Liver (tissue), 8 donors: ENCODE measurements at regions not wholly inside any gene's neighbourhood (a gene's known extent, or its start where the extent isn't known, plus 50 kb on each side); places are given as distances from the start of the nearest gene placed in this dataset.

ENCODE experiments used
- DNase-seq: peaks from one replicate; pipeline ENCODE4 v3.0.0-alpha.2; 2017; ENCODE audit warnings: low spot score
- H3K27ac ChIP-seq, 2 donors: one replicate each; pipeline ENCODE4 v1.7.0; 2013; ENCODE audit warnings: inconsistent platforms in 2 of 2, low read length in 2 of 2, control low read depth in 1 of 2, low read depth in 1 of 2, mild to moderate bottlenecking in 1 of 2
- H3K27me3 ChIP-seq, 4 donors: one replicate each; pipeline versions ENCODE4 v1.6.1 to v1.7.0; 2013; ENCODE audit warnings: low read length in 3 of 4, inconsistent platforms in 1 of 4, mild to moderate bottlenecking in 1 of 4, moderate library complexity in 1 of 4; ENCODE audit not compliant: control insufficient read depth in 4 of 4, insufficient read depth in 4 of 4
- H3K36me3 ChIP-seq, 4 donors: one replicate each; pipeline versions ENCODE4 v1.6.1 to v1.7.0; 2013; ENCODE audit warnings: low read length in 3 of 4, mild to moderate bottlenecking in 3 of 4, low read depth in 1 of 4, moderate library complexity in 1 of 4; ENCODE audit not compliant: control insufficient read depth in 4 of 4, insufficient read depth in 3 of 4
- H3K4me1 ChIP-seq, 4 donors: one replicate each; pipeline versions ENCODE4 v1.6.1 to v1.7.0; 2013; ENCODE audit warnings: low read length in 3 of 4, mild to moderate bottlenecking in 3 of 4, moderate library complexity in 1 of 4; ENCODE audit not compliant: control insufficient read depth in 4 of 4, insufficient read depth in 4 of 4
- H3K4me3 ChIP-seq, 3 donors: one replicate each; pipeline versions ENCODE4 v1.6.1 to v1.7.0; 2013; ENCODE audit warnings: low read length in 3 of 3, control low read depth in 1 of 3, low read depth in 1 of 3, mild to moderate bottlenecking in 1 of 3
- H3K9ac ChIP-seq, 2 donors: one replicate each; pipeline ENCODE4 v1.7.0; 2013; ENCODE audit warnings: low read length in 2 of 2, mild to moderate bottlenecking in 2 of 2, moderate library complexity in 2 of 2, control low read depth in 1 of 2, low read depth in 1 of 2
- H3K9me3 ChIP-seq, 4 donors: one replicate each; pipeline versions ENCODE4 v1.6.1 to v1.7.0; 2013; ENCODE audit warnings: low read length in 3 of 4; ENCODE audit not compliant: control insufficient read depth in 4 of 4
- ATF3 ChIP-seq: IDR thresholded peaks from 2 replicates; pipeline ENCODE4 v1.6.1; 2016; ENCODE audit warnings: antibody characterized with exemption
- CTCF ChIP-seq: fragments of 150-350 bp; IDR thresholded peaks from 2 replicates; pipeline ENCODE4 v1.5.1; 2017; ENCODE audit warnings: improper control_type of control experiment, low read depth, low read length; ENCODE audit not compliant: missing input control
- EGR1 ChIP-seq, 2 donors: IDR thresholded peaks; 2 replicates each; pipeline ENCODE4 v1.6.1; 2016 to 2018; ENCODE audit warnings: antibody characterized with exemption in 2 of 2, low read depth in 2 of 2
- FOXA1 ChIP-seq: IDR thresholded peaks from 2 replicates; pipeline ENCODE4 v1.6.1; 2016; ENCODE audit warnings: antibody characterized with exemption
- FOXA2 ChIP-seq: IDR thresholded peaks from 2 replicates; pipeline ENCODE4 v1.6.1; 2016; ENCODE audit warnings: antibody characterized with exemption
- GABPA ChIP-seq, 2 donors: IDR thresholded peaks in 1 of 2; conservative IDR thresholded peaks in 1 of 2; 2 replicates each; pipeline ENCODE4 v1.6.1; 2016; ENCODE audit warnings: antibody characterized with exemption in 2 of 2, mild to moderate bottlenecking in 1 of 2, moderate library complexity in 1 of 2
- HNF4A ChIP-seq, 2 donors: conservative IDR thresholded peaks; 2 replicates each; pipeline ENCODE4 v1.6.1; 2016; ENCODE audit warnings: antibody characterized with exemption in 2 of 2, mild to moderate bottlenecking in 2 of 2
- HNF4G ChIP-seq: IDR thresholded peaks from 2 replicates; pipeline ENCODE4 v1.6.1; 2016; ENCODE audit warnings: antibody characterized with exemption
- JUND ChIP-seq, 2 donors: IDR thresholded peaks; 2 replicates each; pipeline ENCODE4 v1.6.1; 2016; ENCODE audit warnings: antibody characterized with exemption in 2 of 2
- MAX ChIP-seq: IDR thresholded peaks from 2 replicates; pipeline ENCODE4 v1.6.1; 2016; ENCODE audit warnings: antibody characterized with exemption
- NR2F2 ChIP-seq: IDR thresholded peaks from 2 replicates; pipeline ENCODE4 v1.6.1; 2016; ENCODE audit warnings: antibody characterized with exemption
- RAD21 ChIP-seq, 2 donors: IDR thresholded peaks; 2 replicates each; pipeline ENCODE4 v1.6.1; 2016; ENCODE audit warnings: antibody characterized with exemption in 2 of 2, mild to moderate bottlenecking in 2 of 2
- REST ChIP-seq: IDR thresholded peaks from 2 replicates; pipeline ENCODE4 v1.6.1; 2016; ENCODE audit warnings: antibody characterized with exemption, mild to moderate bottlenecking
- RXRA ChIP-seq, 2 donors: IDR thresholded peaks; 2 replicates each; pipeline ENCODE4 v1.6.1; 2017 to 2018; ENCODE audit warnings: antibody characterized with exemption in 2 of 2, mild to moderate bottlenecking in 1 of 2
- SP1 ChIP-seq: IDR thresholded peaks from 2 replicates; pipeline ENCODE4 v1.6.1; 2018; ENCODE audit warnings: antibody characterized with exemption, mild to moderate bottlenecking
- TAF1 ChIP-seq: conservative IDR thresholded peaks from 2 replicates; pipeline ENCODE4 v1.6.1; 2016; ENCODE audit warnings: antibody characterized with exemption, mild to moderate bottlenecking
- YY1 ChIP-seq: IDR thresholded peaks from 2 replicates; pipeline ENCODE4 v1.6.1; 2016; ENCODE audit warnings: antibody characterized with exemption, mild to moderate bottlenecking
- ZBTB33 ChIP-seq: IDR thresholded peaks from 2 replicates; pipeline ENCODE4 v1.6.1; 2016; ENCODE audit warnings: antibody characterized with exemption
- WGBS: extraction: QIAGEN DNeasy Blood & Tissue Kit; methylation state at CpG from one replicate; pipeline ENCODE4 v1.1.7; 2013; 5-methylcytosine and 5-hydroxymethylcytosine counted together
- donor health status: healthy.
- donor health status: healthy.
- donor health status: healthy.
- donor health status: healthy.
- donor health status: healthy.

- Histone ChIP-seq H3K36me3 (no peaks in the 10 kb centered on the region), H3K9me3 (no peaks in the 10 kb centered on the region), H3K4me3 (no peak overlapping the region), H3K4me1 (peaks cover 5 to 27% (median 16%) of the 10 kb centered on the region in 4 donors), H3K27me3 (no peaks in the 10 kb centered on the region), H3K27ac (no peak overlapping the region), H3K9ac (no peak overlapping the region)
- 84% methylated on average over 21 of the region's 21 CpGs for WGBS
- no peak for DNase-seq
- TF ChIP-seq RAD21 (IDR thresholded peaks at IDR 0.05) (no peak), NR2F2 (no peak), JUND (IDR thresholded peaks at IDR 0.05) (no peak), ATF3 (no peak), GABPA (IDR thresholded peaks at IDR 0.05 in 1 of 2, conservative IDR thresholded peaks at IDR 0.05 in 1 of 2) (no peak), EGR1 (IDR thresholded peaks at IDR 0.05; ENCODE audit: low read depth in 2 of 2) (no peak), RXRA (IDR thresholded peaks at IDR 0.05) (no peak), HNF4A (conservative IDR thresholded peaks at IDR 0.05) (no peak), FOXA1 (no peak)
Observed at GRCh38 chr6:169912266-169913095, 161.1 kb downstream of the ERMARD start.

- 94% methylated on average over 41 of the region's 41 CpGs for whole genome bisulfite sequencing
- H3K4me1 ChIP-seq: peaks cover 5 to 25% (median 13%) of the 10 kb centered on the region in 4 donors
- H3K9ac ChIP-seq: no peak overlapping the region
- H3K27ac ChIP-seq: no peak overlapping the region
- no peaks in the 10 kb centered on the region for H3K27me3 ChIP-seq
- no peaks in the 10 kb centered on the region for H3K36me3 ChIP-seq
- no peak overlapping the region for H3K4me3 ChIP-seq
- DNase-seq: no peak
- TF ChIP-seq EGR1 (IDR thresholded peaks at IDR 0.05; ENCODE audit: low read depth in 2 of 2): no peak
- no peak for TF ChIP-seq FOXA2
- TF ChIP-seq REST: no peak
- TF ChIP-seq ZBTB33: no peak
- no peak for TF ChIP-seq SP1
- no peak for TF ChIP-seq RXRA (IDR thresholded peaks at IDR 0.05)
- TF ChIP-seq HNF4A (conservative IDR thresholded peaks at IDR 0.05): no peak
- TF ChIP-seq MAX: no peak
- no peak for TF ChIP-seq YY1
- TF ChIP-seq RAD21 (IDR thresholded peaks at IDR 0.05): no peak
- no peak for TF ChIP-seq TAF1
- no peak for TF ChIP-seq CTCF
- no peak for TF ChIP-seq HNF4G
- TF ChIP-seq NR2F2: no peak
- TF ChIP-seq FOXA1: no peak
- TF ChIP-seq ATF3: no peak
- no peaks in the 10 kb centered on the region for H3K9me3 ChIP-seq
Observed at GRCh38 chr6:169911264-169912263, 160.1 kb downstream of the ERMARD start.
